H1 (cell line): ENCODE measurements at regions not wholly inside any gene's neighbourhood (a gene's known extent, or its start where the extent isn't known, plus 50 kb on each side); places are given as distances from the start of the nearest gene placed in this dataset.

Source experiments
- CREB1 ChIP-seq: IDR thresholded peaks from 2 replicates; pipeline ENCODE4 v1.6.1; 2012; ENCODE audit warnings: inconsistent platforms
- EP300 ChIP-seq, 2 experiments: IDR thresholded peaks; 1 replicate in 1 of 2; 2 replicates in 1 of 2; pipeline ENCODE4 v1.6.1; 2011 to 2012; ENCODE audit warnings: low read depth in 2 of 2, low read length in 2 of 2, mild to moderate bottlenecking in 2 of 2, borderline replicate concordance in 1 of 2, inconsistent platforms in 1 of 2, moderate library complexity in 1 of 2
- GABPA ChIP-seq: IDR thresholded peaks from 2 replicates; pipeline ENCODE4 v1.6.1; 2011; ENCODE audit warnings: mild to moderate bottlenecking, low read length, moderate library complexity, borderline replicate concordance; ENCODE audit not compliant: insufficient read depth
- NRF1 ChIP-seq: IDR thresholded peaks from 2 replicates; pipeline ENCODE4 v1.6.1; 2011; ENCODE audit warnings: mild to moderate bottlenecking, low read depth, low read length, improper control_type of control experiment
- POLR2AphosphoS5 ChIP-seq: IDR thresholded peaks from 2 replicates; pipeline ENCODE4 v1.6.1; 2011; ENCODE audit warnings: low read depth, low read length
- SRF ChIP-seq: IDR thresholded peaks from 2 replicates; pipeline ENCODE4 v1.6.1; 2011; ENCODE audit warnings: mild to moderate bottlenecking, low read depth, low read length, moderate library complexity
- TF ChIP-seq, protein P1 (sequence below): IDR thresholded peaks from 2 replicates; pipeline ENCODE4 v1.6.1; 2011; ENCODE audit warnings: low read length, improper control_type of control experiment
- TF ChIP-seq, protein P2 (sequence below), 3 experiments: IDR thresholded peaks; 1 replicate in 2 of 3; 2 replicates in 1 of 3; pipeline versions ENCODE4 v1.5.1 to v1.6.1; 2011; ENCODE audit warnings: low read length in 3 of 3, mild to moderate bottlenecking in 3 of 3, inconsistent platforms in 2 of 3, low read depth in 1 of 3, moderate library complexity in 1 of 3; ENCODE audit not compliant: insufficient read depth in 1 of 3; ENCODE audit errors: control extremely low read depth in 1 of 3

DNA sequence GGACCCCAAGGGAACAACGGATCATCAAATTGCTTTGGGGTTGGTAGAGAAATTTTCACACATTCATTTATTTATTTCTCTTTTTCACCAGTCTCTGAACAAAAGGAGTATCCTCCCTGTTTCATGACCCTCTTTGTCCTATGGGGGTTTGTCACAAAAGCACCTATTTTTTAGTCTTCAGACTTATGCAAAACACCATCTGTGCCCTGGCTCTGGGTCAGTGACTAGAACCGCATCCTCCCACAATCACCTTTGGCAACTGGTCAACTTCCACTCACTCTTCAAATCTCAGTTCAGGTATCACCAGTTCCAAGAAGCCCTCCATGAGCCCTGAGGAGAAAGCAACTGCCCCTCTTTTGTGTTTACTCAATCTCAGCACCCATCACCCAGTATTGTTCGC is 395.7 kb downstream of the CDK5RAP2 start:
- TF ChIP-seq GABPA (no peak), SRF (no peak), NRF1 (no peak), POLR2AphosphoS5 (no peak), CREB1 (no peak), EP300 (IDR thresholded peaks at IDR 0.05; ENCODE audit: borderline replicate concordance in 1 of 2, low read depth in 2 of 2, low read length in 2 of 2) (no peak)
- TF ChIP-seq, protein P1, sequence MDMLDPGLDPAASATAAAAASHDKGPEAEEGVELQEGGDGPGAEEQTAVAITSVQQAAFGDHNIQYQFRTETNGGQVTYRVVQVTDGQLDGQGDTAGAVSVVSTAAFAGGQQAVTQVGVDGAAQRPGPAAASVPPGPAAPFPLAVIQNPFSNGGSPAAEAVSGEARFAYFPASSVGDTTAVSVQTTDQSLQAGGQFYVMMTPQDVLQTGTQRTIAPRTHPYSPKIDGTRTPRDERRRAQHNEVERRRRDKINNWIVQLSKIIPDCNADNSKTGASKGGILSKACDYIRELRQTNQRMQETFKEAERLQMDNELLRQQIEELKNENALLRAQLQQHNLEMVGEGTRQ: no peak
- TF ChIP-seq, protein P2, sequence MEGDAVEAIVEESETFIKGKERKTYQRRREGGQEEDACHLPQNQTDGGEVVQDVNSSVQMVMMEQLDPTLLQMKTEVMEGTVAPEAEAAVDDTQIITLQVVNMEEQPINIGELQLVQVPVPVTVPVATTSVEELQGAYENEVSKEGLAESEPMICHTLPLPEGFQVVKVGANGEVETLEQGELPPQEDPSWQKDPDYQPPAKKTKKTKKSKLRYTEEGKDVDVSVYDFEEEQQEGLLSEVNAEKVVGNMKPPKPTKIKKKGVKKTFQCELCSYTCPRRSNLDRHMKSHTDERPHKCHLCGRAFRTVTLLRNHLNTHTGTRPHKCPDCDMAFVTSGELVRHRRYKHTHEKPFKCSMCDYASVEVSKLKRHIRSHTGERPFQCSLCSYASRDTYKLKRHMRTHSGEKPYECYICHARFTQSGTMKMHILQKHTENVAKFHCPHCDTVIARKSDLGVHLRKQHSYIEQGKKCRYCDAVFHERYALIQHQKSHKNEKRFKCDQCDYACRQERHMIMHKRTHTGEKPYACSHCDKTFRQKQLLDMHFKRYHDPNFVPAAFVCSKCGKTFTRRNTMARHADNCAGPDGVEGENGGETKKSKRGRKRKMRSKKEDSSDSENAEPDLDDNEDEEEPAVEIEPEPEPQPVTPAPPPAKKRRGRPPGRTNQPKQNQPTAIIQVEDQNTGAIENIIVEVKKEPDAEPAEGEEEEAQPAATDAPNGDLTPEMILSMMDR (IDR thresholded peaks at IDR 0.05; ENCODE audit: control extremely low read depth in 1 of 3, insufficient read depth in 1 of 3, low read depth in 1 of 3, low read length in 3 of 3): no peak
